Activated CD8-positive, alpha-beta T cell treated with anti-CD3 and anti-CD28 coated beads for 36 hours (primary cell): ENCODE measurements at regions not wholly inside any gene's neighbourhood (a gene's known extent, or its start where the extent isn't known, plus 50 kb on each side); places are given as distances from the start of the nearest gene placed in this dataset.

Source experiments
- ATAC-seq: fragments of 200-7000 bp; cut with Tn5 transposase; one replicate; pipeline ENCODE4 v1.10.0; 2021; ENCODE audit warnings: mild to moderate bottlenecking, moderate library complexity
- CTCF ChIA-PET: fragments of 350-600 bp; sonication (Branson Sonifier 250); formaldehyde crosslinking; loops from one replicate; lab custom pipeline; 2021; ENCODE audit warnings: antibody characterized with exemption; lab: Charles Lee
- POLR2A ChIA-PET: fragments of 350-600 bp; sonication (Branson Sonifier 250); formaldehyde crosslinking; loops from one replicate; lab custom pipeline; 2021; ENCODE audit warnings: antibody characterized with exemption; lab: Charles Lee
- DNase-seq: peaks from one replicate; pipeline ENCODE4 v3.0.0-alpha.2; 2020
- H3K27ac Mint-ChIP-seq: one replicate; pipeline ENCODE4 v1.8.0; 2021; ENCODE audit warnings: mild to moderate bottlenecking, mixed read lengths
- H3K27me3 Mint-ChIP-seq: one replicate; pipeline ENCODE4 v1.8.0; 2021; ENCODE audit warnings: mixed read lengths
- H3K36me3 Mint-ChIP-seq: one replicate; pipeline ENCODE4 v1.8.0; 2021; ENCODE audit warnings: low read depth, mixed read lengths
- H3K4me1 Mint-ChIP-seq: one replicate; pipeline ENCODE4 v1.8.0; 2021; ENCODE audit warnings: low read depth, mixed read lengths
- H3K4me3 Mint-ChIP-seq: one replicate; pipeline ENCODE4 v1.8.0; 2021; ENCODE audit warnings: mild to moderate bottlenecking, moderate library complexity, mixed read lengths
- H3K9me3 Mint-ChIP-seq: one replicate; pipeline ENCODE4 v1.8.0; 2021; ENCODE audit warnings: mixed read lengths
- CTCF ChIP-seq: fragments of 200-600 bp; IDR thresholded peaks from one replicate; pipeline ENCODE4 v1.8.0; 2022; ENCODE audit warnings: antibody characterized with exemption, mild to moderate bottlenecking
- intact Hi-C: fragments of 100-400 bp; cut with micrococcal nuclease; formaldehyde crosslinking; loops from one replicate; pipeline ENCODE4 v1.10.0; 2022

GRCh38 chr3:74267131-74267530 is 347.3 kb downstream of the CNTN3 start:
- no peaks in the 10 kb centered on the region for H3K27me3 Mint-ChIP-seq
- TF ChIP-seq CTCF = no peak
- ChIA-PET POLR2A (no interaction called here), CTCF (interaction anchor here (0.7 to 1.6 kb wide), 4 partner anchors 15 to 62 kb away, joined by 3 to 6 read pairs (median 4); no protein-coding TSS in a partner anchor)
- H3K9me3 Mint-ChIP-seq = peaks cover 3% of the 10 kb centered on the region
- intact Hi-C loops = no loop called here
- H3K36me3 Mint-ChIP-seq = no peaks in the 10 kb centered on the region
- H3K4me1 Mint-ChIP-seq = no peaks in the 10 kb centered on the region
- no peak for DNase-seq
- no peak for ATAC-seq
- H3K4me3 Mint-ChIP-seq = no peak overlapping the region
- H3K27ac Mint-ChIP-seq = no peak overlapping the region

DNA sequence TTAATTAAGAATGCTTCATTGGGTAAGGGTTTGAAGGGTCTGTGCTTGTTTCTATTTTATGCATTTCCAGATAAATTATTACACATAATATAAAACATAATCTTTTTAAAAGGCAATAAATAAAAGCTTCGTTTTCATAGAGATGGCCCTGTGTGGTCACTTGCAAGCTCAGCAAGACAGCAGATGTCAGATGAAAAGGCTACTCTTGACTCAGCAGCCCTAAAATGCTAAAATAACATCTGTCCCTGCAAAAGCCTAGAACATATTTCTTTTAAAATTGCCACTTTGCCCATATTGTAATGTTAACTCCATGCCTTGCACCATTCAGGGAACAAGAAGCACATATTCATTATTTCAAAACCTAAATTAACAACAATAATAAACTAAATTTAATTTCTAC is 349.4 kb downstream of the CNTN3 start:
- POLR2A ChIA-PET = no interaction called here
- no peak for TF ChIP-seq CTCF
- intact Hi-C loops = no loop called here

DNA sequence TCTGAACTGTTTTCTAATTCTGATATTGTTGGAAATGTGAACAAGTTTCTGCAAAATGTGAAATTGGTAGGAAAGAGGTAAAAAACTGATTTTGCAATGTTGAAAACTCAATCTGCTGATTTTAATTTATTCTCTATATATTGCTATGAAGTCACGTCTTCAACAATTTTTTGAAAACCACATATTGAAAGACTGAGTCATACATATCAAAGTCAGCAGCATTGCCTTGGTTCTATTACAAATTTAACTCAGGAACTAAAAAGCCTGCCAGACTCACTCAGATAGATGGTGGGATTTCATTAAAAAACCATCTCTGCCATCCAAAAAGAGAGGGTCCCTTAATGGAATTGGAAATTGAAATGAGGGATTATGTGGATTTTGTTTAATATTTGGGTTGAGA is 351.4 kb downstream of the CNTN3 start:
- DNase-seq (no peak), ATAC-seq (no peak)
- CTCF ChIA-PET = no interaction called here
- H3K4me1 Mint-ChIP-seq = no peaks in the 10 kb centered on the region
- H3K4me3 Mint-ChIP-seq = no peak overlapping the region
- POLR2A ChIA-PET = no interaction called here
- TF ChIP-seq CTCF = no peak
- H3K27ac Mint-ChIP-seq = no peak overlapping the region
- H3K27me3 Mint-ChIP-seq = no peaks in the 10 kb centered on the region
- no peaks in the 10 kb centered on the region for H3K36me3 Mint-ChIP-seq
- intact Hi-C loops = no loop called here
- H3K9me3 Mint-ChIP-seq = no peaks in the 10 kb centered on the region

More for the DNA sequence above, 349.4 kb downstream of the CNTN3 start:
- no peak overlapping the region for H3K4me3 Mint-ChIP-seq
- DNase-seq (no peak), ATAC-seq (no peak)
- H3K9me3 Mint-ChIP-seq = no peaks in the 10 kb centered on the region
- H3K27me3 Mint-ChIP-seq = no peaks in the 10 kb centered on the region
- no peaks in the 10 kb centered on the region for H3K36me3 Mint-ChIP-seq
- no peaks in the 10 kb centered on the region for H3K4me1 Mint-ChIP-seq
- H3K27ac Mint-ChIP-seq = no peak overlapping the region
- CTCF ChIA-PET = no interaction called here

DNA sequence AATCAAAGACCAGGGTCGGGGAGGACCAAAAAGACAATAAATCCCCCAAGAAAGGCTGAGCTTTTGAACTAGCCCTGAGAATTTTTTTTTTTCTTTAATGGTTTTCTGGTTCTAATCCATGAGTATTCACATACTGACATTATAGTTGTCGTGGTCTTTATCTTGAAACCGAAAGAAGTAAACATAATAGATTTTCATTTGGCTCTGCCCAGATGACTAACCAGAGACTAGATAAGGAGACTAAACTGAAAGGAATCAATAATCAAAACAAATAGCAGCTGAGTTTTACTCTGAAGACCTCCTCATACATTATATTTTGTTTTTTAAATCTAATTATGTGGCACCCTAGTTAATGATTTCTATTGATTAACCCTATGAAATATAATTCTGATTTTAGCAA is 381.4 kb downstream of the CNTN3 start:
- Mint-ChIP-seq H3K27me3 (no peaks in the 10 kb centered on the region), H3K4me1 (no peaks in the 10 kb centered on the region), H3K36me3 (no peaks in the 10 kb centered on the region), H3K27ac (no peak overlapping the region), H3K9me3 (peaks cover 8% of the 10 kb centered on the region), H3K4me3 (no peak overlapping the region)
- intact Hi-C loops = no loop called here
- POLR2A ChIA-PET = no interaction called here
- no peak for TF ChIP-seq CTCF
- DNase-seq (no peak), ATAC-seq (no peak)
- CTCF ChIA-PET = no interaction called here

GRCh38 chr3:74217467-74217866 is 397.0 kb downstream of the CNTN3 start:
- DNase-seq = no peak
- ChIA-PET CTCF (no interaction called here), POLR2A (no interaction called here)
- Mint-ChIP-seq H3K4me3 (no peak overlapping the region), H3K4me1 (no peaks in the 10 kb centered on the region), H3K27ac (no peak overlapping the region), H3K9me3 (peaks cover 8% of the 10 kb centered on the region), H3K27me3 (no peaks in the 10 kb centered on the region), H3K36me3 (no peaks in the 10 kb centered on the region)
- ATAC-seq = no peak
- intact Hi-C loops = no loop called here
- TF ChIP-seq CTCF = no peak
